ENCODE measurements at regions not wholly inside any gene's neighbourhood (a gene's known extent, or its start where the extent isn't known, plus 50 kb on each side); places are given as distances from the start of the nearest gene placed in this dataset.

DNA sequence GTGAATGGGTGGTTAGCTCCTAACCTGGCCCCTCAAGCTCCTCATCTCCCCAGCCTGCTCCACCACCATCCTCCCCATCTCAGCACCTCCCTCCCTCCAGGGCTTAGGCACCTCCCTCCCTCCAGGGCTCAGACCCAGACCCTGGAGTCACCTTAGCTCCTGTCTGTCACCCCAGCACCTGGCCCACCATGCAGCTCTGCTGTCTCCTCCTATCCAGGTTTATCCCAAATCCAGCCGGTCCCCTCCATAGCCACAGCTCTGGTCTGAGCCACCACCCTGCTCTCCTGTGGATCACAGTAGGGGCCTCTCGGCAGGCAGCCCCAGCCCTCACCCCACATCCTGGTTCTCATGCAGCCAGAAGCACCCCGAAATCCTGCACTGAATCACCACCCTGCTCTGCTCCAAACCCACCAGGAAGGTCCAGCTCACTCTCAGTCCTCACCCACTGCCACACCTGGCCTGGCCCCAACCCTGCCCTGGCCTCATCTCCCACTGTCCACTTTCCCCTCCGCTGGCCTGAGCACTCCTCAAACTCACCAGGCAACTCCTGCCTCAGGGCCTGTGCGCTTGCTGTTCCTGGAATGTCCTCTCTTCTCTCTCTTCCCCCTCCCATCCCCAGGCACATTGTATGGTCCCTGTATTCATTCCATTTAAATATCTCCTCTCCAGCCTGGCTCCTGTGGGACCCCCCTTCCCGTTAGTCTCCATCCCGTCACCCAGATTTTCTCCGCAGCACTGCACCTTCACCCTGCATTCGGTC lies 62.6 kb downstream of the DIO3 start:
- no peaks in the 10 kb centered on the region for H3K27me3 ChIP-seq (ENCODE audit: insufficient read depth, poor library complexity, severe bottlenecking)
- DNase-seq (ENCODE audit: low read depth in 1 of 2, low spot score in 1 of 2) = no peak
- no peak overlapping the region for H3K27ac ChIP-seq (replicated peaks)
- TF ChIP-seq SPI1 (IDR thresholded peaks at IDR 0.05; ENCODE audit: borderline replicate concordance, low read depth) = no peak
- no peak for TF ChIP-seq GABPA (IDR thresholded peaks at IDR 0.05; ENCODE audit: low read depth)
- TF ChIP-seq, protein P1, sequence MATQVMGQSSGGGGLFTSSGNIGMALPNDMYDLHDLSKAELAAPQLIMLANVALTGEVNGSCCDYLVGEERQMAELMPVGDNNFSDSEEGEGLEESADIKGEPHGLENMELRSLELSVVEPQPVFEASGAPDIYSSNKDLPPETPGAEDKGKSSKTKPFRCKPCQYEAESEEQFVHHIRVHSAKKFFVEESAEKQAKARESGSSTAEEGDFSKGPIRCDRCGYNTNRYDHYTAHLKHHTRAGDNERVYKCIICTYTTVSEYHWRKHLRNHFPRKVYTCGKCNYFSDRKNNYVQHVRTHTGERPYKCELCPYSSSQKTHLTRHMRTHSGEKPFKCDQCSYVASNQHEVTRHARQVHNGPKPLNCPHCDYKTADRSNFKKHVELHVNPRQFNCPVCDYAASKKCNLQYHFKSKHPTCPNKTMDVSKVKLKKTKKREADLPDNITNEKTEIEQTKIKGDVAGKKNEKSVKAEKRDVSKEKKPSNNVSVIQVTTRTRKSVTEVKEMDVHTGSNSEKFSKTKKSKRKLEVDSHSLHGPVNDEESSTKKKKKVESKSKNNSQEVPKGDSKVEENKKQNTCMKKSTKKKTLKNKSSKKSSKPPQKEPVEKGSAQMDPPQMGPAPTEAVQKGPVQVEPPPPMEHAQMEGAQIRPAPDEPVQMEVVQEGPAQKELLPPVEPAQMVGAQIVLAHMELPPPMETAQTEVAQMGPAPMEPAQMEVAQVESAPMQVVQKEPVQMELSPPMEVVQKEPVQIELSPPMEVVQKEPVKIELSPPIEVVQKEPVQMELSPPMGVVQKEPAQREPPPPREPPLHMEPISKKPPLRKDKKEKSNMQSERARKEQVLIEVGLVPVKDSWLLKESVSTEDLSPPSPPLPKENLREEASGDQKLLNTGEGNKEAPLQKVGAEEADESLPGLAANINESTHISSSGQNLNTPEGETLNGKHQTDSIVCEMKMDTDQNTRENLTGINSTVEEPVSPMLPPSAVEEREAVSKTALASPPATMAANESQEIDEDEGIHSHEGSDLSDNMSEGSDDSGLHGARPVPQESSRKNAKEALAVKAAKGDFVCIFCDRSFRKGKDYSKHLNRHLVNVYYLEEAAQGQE (IDR thresholded peaks at IDR 0.05; ENCODE audit: insufficient replicate concordance, low read depth) = no peak
- TF ChIP-seq, protein P2, sequence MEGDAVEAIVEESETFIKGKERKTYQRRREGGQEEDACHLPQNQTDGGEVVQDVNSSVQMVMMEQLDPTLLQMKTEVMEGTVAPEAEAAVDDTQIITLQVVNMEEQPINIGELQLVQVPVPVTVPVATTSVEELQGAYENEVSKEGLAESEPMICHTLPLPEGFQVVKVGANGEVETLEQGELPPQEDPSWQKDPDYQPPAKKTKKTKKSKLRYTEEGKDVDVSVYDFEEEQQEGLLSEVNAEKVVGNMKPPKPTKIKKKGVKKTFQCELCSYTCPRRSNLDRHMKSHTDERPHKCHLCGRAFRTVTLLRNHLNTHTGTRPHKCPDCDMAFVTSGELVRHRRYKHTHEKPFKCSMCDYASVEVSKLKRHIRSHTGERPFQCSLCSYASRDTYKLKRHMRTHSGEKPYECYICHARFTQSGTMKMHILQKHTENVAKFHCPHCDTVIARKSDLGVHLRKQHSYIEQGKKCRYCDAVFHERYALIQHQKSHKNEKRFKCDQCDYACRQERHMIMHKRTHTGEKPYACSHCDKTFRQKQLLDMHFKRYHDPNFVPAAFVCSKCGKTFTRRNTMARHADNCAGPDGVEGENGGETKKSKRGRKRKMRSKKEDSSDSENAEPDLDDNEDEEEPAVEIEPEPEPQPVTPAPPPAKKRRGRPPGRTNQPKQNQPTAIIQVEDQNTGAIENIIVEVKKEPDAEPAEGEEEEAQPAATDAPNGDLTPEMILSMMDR (IDR thresholded peaks at IDR 0.05; ENCODE audit: insufficient read depth, low read length) = no peak
- no peak for TF ChIP-seq POLR2AphosphoS5 (IDR thresholded peaks at IDR 0.05; ENCODE audit: low read depth)
- H3K4me3 ChIP-seq (replicated peaks; ENCODE audit: insufficient read depth, low read length) = no peak overlapping the region

DNA sequence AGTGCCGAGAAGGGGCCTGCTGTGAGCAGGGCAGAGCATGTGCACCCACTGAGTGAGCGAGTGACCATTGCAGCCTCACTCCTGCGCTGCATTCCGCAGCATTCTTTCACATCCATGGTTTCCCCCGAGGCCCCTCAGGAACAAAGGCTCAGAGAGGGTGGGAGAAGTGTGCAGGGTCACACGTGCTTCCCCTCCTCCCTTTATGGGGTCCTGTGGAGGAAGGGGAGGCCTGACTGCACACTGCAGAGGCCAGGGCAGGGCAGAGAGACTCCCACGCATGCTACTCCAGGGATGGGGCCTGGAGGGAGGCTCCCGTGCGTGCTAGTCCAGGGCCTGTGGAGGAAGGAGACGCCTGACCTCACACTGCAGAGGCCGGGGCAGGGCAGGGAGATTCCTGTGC lies 63.2 kb downstream of the DIO3 start:
- no peak overlapping the region for H3K4me3 ChIP-seq (replicated peaks; ENCODE audit: insufficient read depth, low read length)
- no peak overlapping the region for H3K27ac ChIP-seq (replicated peaks)
- DNase-seq (ENCODE audit: low read depth in 1 of 2, low spot score in 1 of 2) = no peak
- no peaks in the 10 kb centered on the region for H3K27me3 ChIP-seq (ENCODE audit: insufficient read depth, poor library complexity, severe bottlenecking)
- no peak for TF ChIP-seq POLR2AphosphoS5 (IDR thresholded peaks at IDR 0.05; ENCODE audit: low read depth)
- TF ChIP-seq, protein P1 (IDR thresholded peaks at IDR 0.05; ENCODE audit: insufficient replicate concordance, low read depth) = no peak
- no peak for TF ChIP-seq GABPA (IDR thresholded peaks at IDR 0.05; ENCODE audit: low read depth)

DNA sequence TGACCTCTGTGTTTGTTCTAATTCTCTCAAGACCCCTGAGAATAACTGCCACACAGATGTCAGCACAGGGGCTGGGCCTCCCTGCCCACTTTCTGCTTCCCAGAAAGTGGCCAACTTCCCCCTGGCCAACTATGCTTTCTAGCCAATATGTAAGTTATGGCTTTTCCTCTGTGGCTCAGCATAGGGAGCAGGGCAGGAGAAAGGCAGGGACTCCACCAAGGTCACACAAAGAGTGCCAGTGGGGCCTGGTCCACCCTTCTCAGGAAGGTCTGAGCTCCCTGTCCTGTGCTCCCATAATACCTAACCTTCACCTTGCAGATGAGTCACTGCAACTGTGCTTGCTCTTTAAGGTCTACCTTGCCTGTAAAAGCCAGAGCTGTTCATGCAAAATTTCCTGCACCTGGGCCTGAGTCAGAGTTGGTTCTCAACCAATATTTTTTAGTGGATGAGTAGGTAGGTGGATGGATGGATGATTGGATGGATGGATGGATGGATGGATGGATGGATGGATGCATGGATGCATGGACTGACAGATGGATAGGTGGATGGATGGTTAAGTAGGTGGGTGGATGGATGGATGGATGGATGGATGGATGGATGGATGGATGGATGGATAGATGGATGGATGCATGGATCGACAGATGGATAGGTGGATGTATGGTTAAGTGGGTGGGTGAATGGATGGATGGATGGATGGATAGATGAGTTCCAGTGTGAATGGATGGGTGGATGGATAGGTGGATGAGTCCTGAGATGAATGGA lies 64.2 kb downstream of the DIO3 start:
- TF ChIP-seq GABPA (IDR thresholded peaks at IDR 0.05; ENCODE audit: low read depth) (no peak), SPI1 (IDR thresholded peaks at IDR 0.05; ENCODE audit: borderline replicate concordance, low read depth) (no peak), POLR2AphosphoS5 (IDR thresholded peaks at IDR 0.05; ENCODE audit: low read depth) (no peak)
- TF ChIP-seq, protein P1 (IDR thresholded peaks at IDR 0.05; ENCODE audit: insufficient replicate concordance, low read depth) = no peak
- TF ChIP-seq, protein P2 (IDR thresholded peaks at IDR 0.05; ENCODE audit: insufficient read depth, low read length) = no peak

More for the DNA sequence above, 64.2 kb downstream of the DIO3 start:
- no peak for DNase-seq (ENCODE audit: low read depth in 1 of 2, low spot score in 1 of 2)
- Histone ChIP-seq H3K27me3 (ENCODE audit: insufficient read depth, poor library complexity, severe bottlenecking) (no peaks in the 10 kb centered on the region), H3K27ac (replicated peaks) (no peak overlapping the region), H3K4me3 (replicated peaks; ENCODE audit: insufficient read depth, low read length) (no peak overlapping the region)

Data from HL-60 (cell line).